NCI-H82 (cell line): ENCODE measurements at regions not wholly inside any gene's neighbourhood (a gene's known extent, or its start where the extent isn't known, plus 50 kb on each side); places are given as distances from the start of the nearest gene placed in this dataset.

Source experiments
- DNase-seq: peaks from one replicate; lab custom pipeline; 2025; lab: John Stamatoyannopoulos, UW

- no peak for DNase-seq
These were observed 602.5 kb downstream of the PTPRU start for GRCh38 chr1:29838738-29839320.

- DNase-seq = no peak
These were observed 600.6 kb downstream of the PTPRU start for GRCh38 chr1:29836651-29837646.

DNA sequence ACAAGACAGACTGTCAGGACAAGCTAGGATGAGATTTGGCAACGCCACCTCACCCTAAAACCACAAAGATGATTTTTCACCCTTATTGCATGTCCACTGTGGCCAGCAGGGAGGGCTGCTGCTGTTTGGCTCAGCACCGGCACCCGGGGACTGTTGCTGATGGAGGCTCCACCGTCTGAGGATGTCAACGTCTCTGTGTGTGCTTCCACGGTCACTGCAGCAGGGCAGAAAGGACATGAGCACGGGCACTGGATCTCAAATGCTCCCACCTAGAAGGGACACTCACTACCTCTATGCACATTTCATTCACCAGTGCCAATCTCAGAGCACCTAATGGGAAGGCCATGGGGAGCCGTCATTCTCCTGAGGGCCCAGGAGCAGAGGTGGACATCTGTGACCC lies 599.6 kb downstream of the PTPRU start:
- no peak for DNase-seq

- no peak for DNase-seq
These were observed 599.1 kb downstream of the PTPRU start for GRCh38 chr1:29835406-29835805.

- DNase-seq = no peak
These were observed 597.3 kb downstream of the PTPRU start for GRCh38 chr1:29833581-29833980.

DNA sequence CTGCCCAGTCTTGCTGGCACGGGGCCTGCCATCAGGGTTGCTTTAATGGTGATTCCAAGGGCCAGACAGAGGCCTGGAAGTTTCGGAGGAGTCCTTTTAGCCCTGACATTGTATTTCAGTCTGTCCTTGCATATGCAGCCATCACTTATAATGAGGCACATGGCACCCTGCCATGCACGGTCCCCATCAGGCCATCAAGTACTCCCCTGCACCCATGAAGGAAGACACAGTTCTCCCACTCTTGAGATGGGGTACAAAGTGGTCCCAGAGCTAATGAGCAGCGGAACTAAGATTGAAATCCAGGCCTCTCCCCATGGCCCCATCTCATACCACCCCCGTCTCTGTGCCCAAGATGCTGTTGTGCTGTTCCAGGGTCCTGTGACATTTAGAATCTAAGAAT lies 596.6 kb downstream of the PTPRU start:
- no peak for DNase-seq

- no peak for DNase-seq
These were observed 596.1 kb downstream of the PTPRU start for GRCh38 chr1:29832471-29832870.

GRCh38 chr1:29831500-29832117 lies 595.3 kb downstream of the PTPRU start:
- no peak for DNase-seq

DNA sequence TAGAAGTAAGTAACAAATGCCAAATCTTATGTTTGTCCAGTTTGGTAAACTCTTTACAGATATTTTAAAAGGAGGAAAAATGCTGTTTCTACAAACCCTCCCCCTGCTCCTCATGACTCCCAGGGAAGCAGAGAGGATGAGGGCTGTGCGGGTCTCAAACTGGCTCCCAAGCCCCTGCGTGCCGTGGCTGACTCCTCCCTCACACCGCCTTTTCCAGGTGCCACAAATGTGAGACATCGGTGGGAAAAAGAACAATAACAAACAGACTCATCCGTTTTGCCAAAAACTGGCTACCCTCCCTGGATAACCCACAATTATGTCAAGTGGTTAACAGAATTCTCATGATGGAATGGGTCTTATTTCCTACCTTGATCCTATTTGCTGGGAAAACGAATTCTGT lies 594.6 kb downstream of the PTPRU start:
- no peak for DNase-seq

GRCh38 chr1:29830383-29830782 lies 594.1 kb downstream of the PTPRU start:
- DNase-seq = no peak

DNA sequence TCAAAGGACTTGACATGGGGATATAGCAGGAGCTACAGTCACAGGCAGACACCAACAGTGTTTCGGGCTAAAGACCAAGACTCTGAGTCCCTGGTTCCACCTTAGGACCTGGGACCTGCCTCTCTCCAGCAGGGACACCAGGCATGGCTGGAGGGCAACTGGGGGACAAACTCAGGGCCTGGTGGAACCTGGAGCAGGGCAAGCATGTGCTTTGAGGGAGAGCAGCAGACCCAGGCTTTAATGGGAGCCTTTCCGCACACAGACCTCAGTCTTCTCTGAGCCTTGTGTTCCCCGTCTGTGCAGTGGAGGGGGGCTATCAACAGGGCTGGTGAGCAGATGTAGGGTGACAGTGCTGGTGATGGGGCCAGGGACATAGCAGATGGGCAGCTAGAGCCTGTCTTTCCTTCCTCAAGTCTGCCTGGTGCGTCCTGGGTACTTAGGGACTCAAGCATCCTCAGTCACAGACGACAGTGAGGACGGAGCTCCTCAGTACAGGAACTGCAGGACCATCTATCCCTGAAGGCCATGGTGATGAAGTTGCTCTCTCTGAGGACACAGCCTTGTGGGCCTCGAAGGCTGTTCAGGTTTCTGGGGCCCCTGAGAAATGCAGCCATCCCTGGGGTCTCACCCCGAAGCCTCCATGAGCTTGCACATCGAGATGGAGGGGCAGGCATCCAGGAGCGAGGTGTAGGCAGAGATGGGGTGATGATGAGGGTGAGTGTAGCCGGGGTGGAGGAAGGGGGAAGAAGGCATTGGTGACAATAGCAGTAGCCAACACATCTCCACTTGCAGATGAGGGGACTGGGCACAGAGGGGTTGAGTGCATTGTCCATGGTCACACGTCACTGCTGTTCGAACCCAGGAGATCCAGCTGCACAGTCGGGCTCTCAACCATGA lies 593.4 kb downstream of the PTPRU start:
- DNase-seq = no peak

DNA sequence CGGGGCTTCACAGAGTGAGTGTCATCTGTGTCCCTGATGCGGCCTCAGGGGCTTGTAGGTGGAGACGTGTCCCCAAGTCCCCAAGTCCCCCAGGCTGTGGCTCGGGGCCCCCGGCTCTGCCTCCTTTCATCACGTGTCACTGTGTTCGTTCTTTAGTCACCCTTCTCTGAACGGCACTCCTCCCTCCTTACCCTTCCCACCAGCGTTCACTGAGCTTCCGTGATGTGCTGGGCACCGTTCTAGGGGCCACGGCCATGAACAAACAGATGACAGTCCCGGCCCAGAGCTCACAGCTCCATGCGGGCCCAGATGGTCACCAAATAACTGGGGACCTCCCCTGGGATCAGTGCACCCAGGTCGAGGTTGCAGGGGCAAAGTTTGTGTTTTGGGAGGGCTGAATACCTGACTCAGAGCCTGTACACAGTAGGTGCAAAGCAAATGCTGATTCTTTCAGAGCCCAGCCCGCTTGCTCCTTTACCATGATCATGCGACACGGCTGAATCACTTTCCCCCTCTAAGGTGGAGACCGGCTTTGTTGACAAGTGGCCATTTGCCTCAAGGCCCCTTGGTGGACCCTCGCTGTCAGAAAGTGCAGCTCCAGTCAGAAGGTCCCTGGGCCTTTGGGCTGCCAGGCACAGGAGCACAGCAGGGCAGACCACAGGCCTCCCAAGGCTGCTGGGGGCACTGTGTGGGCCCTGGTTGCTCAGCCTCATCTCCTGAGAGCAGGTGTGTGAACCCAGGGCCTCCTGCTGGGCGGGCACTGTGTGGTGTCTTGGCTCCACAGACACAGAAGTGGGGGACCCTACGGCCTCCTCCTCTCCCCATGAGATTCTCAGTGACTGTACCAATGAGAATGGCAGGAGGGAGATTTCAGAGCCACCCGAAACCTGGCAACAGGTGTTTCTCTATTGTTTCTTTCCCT lies 592.5 kb downstream of the PTPRU start:
- no peak for DNase-seq

DNA sequence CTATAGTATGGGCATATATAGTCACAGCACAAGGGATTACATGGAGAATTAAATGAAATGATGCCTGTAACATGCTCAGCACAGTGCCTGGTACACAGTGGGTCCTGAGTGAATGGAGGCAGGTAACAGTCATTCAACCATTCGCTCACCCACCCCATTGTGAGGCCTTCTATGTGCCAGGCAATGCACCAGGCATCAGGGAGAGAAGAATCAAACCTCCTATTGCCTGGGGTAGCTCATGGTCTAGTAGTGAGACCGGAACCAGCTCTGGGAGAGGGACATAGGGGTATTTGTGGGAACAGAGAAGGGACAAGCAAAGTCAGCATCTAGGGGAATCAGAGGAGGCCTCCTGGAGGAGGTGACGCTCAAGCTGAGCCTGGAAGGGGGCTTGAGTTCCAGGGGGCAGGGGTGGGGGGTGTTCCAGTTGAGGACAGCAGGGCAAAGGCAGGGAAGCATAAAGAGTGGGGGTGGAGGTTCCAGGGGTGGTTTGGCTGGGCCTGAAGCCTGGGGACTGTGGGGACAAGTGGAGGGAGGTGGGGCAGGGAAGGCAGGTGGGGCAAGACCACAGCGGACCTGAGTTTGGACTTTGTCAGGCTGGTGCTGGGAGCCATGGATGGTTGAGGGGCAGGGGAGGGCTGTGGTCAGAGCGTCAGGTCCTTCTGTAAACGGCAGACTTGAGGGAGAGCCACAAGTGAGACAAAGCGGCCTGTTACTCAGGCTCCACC lies 591.6 kb downstream of the PTPRU start:
- DNase-seq = no peak

DNA sequence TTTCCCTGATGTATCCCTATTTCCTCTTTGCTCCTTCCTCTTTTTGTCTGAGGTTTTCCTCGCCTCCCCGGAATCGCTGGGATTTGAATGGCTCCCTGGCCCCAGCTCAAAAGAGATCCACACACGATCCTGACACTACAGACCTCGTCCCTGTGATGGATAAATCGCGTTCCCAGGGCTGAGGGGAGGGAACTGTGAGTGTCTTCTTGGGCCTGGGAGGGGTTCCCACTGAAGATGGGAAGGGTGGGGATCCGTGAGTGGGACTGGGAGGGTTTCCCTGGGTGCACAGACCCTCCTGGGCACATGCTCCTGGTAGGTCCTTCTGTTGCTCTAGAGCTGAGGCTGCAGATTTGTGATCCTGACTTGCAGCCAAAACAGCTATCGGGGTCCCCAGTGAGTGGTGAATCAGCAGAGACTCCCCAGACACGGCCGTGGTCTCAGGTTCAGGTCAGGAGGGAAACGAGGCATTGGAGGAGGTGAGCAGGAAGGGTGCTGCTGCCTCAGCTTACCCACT lies 591.0 kb downstream of the PTPRU start:
- DNase-seq = no peak

GRCh38 chr1:29826646-29827045 lies 590.3 kb downstream of the PTPRU start:
- DNase-seq = no peak

- DNase-seq = no peak
These were observed 589.7 kb downstream of the PTPRU start for GRCh38 chr1:29825941-29826415.

DNA sequence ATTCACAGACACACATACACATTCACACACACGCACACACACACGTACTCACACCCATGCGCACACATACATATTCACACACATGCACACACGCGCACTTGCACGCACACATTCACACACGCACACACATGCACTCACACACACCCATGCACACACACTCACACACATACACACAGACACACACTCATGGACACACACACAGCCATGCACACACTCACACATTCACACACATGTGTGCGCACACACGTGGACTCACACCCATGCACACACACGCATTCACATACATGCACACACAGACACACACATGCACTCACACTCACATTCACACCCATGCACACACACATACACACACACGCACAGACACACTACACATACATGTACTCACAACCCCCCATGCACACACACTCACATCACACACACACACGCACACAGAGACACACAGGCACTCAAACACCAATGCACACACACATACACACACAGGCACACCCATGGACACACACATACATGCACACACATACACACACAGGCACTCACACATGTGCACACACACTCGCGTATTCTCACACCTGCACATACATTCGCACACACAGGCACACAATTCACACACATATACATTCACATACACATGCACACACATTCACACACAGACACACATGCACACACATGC lies 589.1 kb downstream of the PTPRU start:
- DNase-seq = no peak

- DNase-seq = peak; percentile 39
These were observed 588.4 kb downstream of the PTPRU start for GRCh38 chr1:29824511-29825273.
